ENCODE measurements at regions not wholly inside any gene's neighbourhood (a gene's known extent, or its start where the extent isn't known, plus 50 kb on each side); places are given as distances from the start of the nearest gene placed in this dataset.

DNA sequence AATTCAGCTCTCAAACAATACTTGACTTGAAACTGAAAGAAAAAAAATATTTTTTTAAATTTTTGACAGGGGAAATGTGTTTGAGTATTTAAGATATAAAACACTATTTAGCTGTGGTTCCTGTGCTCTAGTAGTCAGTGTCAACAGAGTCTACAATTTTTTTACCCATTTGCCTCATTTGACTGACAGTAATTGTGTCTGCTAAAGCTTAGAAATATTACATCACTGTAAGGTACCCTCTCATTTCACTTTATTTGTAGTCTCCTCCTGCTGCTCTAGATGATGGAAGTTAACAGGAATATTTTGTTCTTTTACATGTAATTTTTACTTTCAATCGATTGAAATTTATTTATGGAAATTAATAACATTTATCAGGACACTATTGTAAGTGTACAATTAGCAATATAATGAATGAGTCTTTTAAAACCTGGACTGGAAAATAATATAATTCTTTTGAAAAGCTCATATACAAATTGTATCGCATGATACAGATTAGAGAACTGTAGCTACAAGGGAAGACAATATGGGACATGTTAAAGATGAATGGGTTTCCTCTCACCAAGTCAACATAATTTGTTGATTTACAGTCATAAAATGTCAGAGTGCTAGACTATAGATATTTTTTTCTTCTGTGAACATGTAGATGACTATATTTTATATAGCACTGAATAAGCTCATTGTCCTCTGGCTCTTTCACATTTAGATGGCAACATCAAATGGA, 1186.5 kb upstream of the ADGRL3 start:
- DNase-seq (ENCODE audit: low spot score): no peak

GRCh38 chr4:60016971-60017370, 1183.2 kb upstream of the ADGRL3 start:
- no peak for DNase-seq (ENCODE audit: low spot score)

DNA sequence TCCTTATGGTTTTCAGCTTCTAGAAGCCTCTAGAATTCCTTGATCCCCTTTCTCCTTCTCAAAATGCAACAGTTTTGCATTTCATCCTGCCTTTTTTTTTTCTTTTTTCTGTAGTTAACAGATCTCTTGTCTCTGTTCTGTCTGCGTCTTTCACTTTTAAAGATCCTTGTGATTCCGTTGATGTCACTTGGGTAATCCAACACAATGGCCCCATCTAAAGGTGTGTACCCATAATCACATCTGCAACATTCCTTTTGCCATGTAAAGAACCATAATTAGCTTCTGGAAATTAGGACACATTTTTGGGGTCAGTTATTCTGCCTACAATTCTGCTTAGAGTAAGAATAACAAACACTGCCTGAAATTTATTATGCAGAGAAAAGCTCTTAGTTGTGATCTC, 1180.9 kb upstream of the ADGRL3 start:
- no peak for DNase-seq (ENCODE audit: low spot score)

DNA sequence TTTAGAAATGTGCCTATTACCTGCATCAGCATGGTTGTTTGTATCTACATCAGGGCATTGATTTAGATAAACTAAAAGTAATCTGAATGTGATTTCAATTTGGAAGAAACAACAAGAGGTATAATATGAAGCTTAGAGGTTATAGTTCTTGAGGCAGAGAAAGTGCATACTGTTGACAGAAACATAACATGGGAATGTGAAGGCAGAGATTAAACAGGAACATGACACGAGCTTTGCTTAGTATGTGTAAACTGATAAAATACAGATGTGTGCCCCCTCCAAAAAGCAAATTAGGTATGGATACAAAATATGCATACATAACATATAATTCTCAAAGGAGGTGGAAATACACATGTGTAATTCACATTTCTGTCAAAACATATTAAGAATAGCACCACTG, 1180.2 kb upstream of the ADGRL3 start:
- no peak for DNase-seq (ENCODE audit: low spot score)

GRCh38 chr4:60020389-60020788, 1179.7 kb upstream of the ADGRL3 start:
- DNase-seq (ENCODE audit: low spot score): no peak

DNA sequence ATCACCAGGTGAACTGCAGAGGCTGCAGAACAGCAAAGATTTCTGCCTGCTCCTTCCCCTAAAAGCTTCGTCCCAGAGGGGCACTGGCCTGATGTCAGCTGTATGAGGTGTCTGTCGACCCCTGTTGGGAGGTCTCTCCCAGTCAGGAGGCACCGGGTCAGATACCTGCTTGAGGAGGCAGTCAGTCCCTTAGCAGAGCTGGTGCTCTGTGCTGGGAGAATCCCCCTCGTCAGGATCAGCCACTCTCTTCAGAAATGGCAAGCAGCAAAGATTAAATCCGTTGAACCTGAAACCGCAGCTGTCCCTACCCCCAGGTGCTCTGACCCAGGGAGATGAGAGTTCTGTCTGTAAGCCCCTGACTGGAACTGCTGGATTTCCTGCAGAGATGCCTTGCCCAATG, 1166.3 kb upstream of the ADGRL3 start:
- DNase-seq (ENCODE audit: low spot score): no peak

DNA sequence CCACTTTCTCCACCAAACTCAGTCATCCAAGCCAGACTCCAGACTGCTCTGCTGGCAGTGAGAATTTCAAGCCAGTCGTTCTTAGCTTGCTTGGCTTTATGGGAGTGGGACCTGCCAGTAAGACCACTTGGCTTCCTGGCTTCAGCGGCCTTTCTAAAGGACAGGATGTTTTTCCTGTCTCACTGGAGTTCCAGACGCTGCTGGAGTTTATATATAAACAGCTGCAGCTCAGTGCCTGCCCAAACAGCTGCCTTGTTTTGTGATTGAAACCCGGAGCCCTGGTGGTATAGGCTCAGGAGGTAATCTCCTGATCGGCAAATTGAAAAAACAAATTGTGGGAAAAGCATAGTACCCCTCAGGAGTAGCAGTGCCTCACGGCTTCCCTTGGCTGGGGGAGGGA, 1165.8 kb upstream of the ADGRL3 start:
- no peak for DNase-seq (ENCODE audit: low spot score)

DNA sequence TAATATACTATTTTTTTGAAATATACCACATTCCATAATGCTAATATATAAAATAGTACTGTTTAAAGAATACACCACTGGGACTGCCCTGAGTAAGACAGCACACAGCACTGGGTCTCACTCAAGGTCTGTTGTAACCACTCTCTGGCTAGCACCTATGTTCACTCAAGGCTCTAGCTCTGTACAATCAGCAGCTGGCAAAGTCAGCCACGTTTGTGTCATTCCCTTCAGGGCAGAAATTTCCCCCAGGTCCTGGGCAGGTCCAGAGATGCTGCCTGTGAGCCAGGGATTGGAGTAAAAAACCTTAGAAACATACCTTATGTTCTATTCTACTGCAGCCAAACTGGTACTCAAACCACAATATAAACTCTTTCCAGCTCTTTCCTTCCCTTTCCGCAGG, 1160.2 kb upstream of the ADGRL3 start:
- DNase-seq (ENCODE audit: low spot score): no peak

GRCh38 chr4:60042231-60042652, 1157.9 kb upstream of the ADGRL3 start:
- DNase-seq (ENCODE audit: low spot score): no peak

GRCh38 chr4:60042941-60043340, 1157.2 kb upstream of the ADGRL3 start:
- no peak for DNase-seq (ENCODE audit: low spot score)

GRCh38 chr4:60078984-60079383, 1121.1 kb upstream of the ADGRL3 start:
- DNase-seq (ENCODE audit: low spot score): no peak

DNA sequence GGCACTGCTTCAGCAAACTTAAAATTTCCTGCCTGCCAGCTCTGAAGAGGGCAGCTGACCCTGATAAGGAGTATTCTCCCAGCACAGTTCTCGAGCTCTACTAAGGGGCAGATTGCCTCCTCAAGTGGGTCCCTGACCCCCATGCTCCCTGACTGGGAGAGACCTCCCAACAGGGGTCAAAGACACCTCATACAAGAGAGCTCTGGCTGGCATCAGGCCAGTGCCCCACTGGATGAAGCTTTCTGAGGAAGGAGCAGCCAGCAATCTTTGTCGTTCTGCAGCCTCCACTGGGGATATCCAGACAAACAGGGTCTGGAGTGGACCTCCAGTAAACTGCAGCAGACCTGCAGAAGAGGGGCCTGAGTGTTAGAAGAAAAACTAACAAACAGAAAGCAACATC, 1118.3 kb upstream of the ADGRL3 start:
- no peak for DNase-seq (ENCODE audit: low spot score)

DNA sequence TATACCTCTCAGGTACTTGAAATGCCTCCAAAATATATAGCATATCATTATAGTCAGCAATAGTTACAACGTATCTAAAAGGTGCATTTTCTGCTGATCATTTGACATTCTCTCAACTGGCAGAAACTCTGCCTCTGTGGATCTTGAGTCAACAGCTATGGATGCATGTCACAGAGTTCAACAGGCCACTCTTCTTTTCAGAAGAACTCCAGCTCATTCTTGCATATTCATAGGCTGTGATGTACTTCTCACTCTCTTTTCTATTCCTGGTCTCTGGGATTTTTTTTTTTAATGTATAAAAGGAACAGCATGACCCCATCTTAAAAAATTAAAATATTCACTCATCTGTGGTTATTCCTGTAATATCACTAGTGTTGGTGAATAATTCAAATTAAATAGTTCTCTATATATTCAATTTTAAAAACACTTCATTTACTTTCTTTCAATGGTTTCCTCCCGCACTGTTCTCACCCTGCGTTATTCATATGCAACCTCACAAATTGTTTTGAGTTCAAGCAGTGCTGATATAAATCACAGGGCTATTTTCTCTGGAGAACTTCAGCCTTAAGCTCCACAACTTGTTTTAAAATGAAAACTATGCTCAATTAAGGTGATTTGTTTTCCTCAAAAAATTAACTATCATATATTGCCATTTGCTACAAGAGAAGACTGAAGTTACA, 1111.2 kb upstream of the ADGRL3 start:
- no peak for DNase-seq (ENCODE audit: low spot score)

GRCh38 chr4:60089546-60090273, 1110.4 kb upstream of the ADGRL3 start:
- DNase-seq (ENCODE audit: low spot score): no peak

DNA sequence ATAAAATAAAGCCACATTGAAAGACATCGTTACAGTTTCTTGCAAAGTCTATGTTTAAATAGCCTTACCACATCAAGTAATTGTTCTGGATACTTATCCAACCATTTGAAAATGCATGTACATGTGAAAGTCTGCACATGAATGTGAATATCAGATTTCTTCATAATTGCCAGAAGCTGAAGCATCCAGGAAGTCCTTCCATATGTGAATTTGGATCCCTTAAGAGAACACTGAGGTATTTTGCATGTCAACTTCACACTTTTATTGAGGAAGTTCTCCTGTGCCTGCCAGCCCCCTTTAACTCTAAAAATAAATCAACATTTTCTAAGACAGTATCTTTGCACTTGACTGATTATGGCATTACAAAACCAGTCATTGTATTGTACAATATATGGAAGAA, 1103.5 kb upstream of the ADGRL3 start:
- DNase-seq (ENCODE audit: low spot score): no peak

DNA sequence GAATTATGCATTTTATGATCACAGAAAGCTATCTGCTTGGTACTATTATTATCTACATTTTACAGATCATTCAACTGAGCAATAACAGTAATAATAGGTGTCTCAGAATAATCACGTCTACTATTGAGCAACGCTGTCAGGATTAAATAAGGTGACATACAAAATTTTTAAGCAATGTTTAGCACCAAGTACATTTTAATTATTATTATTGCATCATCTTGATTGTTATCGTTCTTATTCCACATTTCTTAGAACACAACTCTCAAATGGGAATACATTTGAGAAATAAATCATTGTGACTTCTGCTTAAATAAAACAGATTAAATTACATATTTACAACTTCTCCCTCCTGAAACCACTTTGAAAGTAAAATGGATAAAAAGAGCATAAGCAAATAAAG, 1083.5 kb upstream of the ADGRL3 start:
- DNase-seq (ENCODE audit: low spot score): no peak

- no peak for DNase-seq (ENCODE audit: low spot score)
These were observed 1082.3 kb upstream of the ADGRL3 start for GRCh38 chr4:60117726-60118323.

DNA sequence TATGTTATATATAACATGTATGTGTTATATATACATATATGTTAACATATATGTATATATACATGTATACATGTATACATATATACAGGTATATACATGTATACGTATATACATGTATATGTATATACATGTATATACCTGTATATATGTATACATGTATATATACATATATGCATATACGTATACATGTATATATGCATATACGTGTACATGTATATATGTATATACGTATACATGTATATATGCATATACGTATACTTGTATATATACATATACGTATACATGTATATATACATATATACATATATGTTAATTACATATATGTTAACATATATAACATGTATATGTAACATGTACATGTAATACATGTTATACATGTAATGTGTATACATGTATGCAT, 1077.3 kb upstream of the ADGRL3 start:
- no peak for DNase-seq (ENCODE audit: low spot score)

GRCh38 chr4:60128888-60129287, 1071.2 kb upstream of the ADGRL3 start:
- no peak for DNase-seq (ENCODE audit: low spot score)

GRCh38 chr4:60129740-60130139, 1070.4 kb upstream of the ADGRL3 start:
- no peak for DNase-seq (ENCODE audit: low spot score)

- DNase-seq (ENCODE audit: low spot score): peak; percentile 3
These were observed 1066.8 kb upstream of the ADGRL3 start for GRCh38 chr4:60133375-60133774.

DNA sequence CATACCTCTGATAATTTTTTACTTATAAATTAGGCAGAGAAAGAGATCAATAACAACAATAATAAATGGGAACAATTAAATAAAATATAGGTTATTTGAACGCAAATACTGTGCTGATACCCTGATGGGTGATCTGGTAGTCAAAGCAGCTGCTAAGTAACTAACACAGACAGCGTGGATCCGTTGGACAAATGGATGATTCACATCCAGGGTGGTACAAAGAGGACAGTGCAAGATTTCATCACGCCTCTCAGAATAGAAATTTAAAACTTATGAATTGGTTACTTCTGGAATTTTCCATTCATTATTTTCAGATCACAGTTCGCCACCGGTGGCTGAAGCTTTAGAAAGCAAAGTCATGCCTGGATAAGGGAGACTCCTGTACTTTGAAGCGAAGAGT, 1066.0 kb upstream of the ADGRL3 start:
- peak; percentile 5 for DNase-seq (ENCODE audit: low spot score)

GRCh38 chr4:60155088-60155487, 1045.0 kb upstream of the ADGRL3 start:
- DNase-seq (ENCODE audit: low spot score): no peak
